Body of pancreas (tissue), 4 donors: ENCODE measurements at regions not wholly inside any gene's neighbourhood (a gene's known extent, or its start where the extent isn't known, plus 50 kb on each side); places are given as distances from the start of the nearest gene placed in this dataset.

ENCODE experiments used
- ATAC-seq: fragments of 150-250 bp; one replicate; pipeline ENCODE4 v1.9.1; 2016
- DNase-seq, 4 donors: peaks; one replicate each; pipeline ENCODE4 v3.0.0-alpha.2; 2019
- H3K27ac ChIP-seq, 4 donors: fragments of 200-600 bp; sonication (generic); 1 replicate in 3 of 4; 2 replicates in 1 of 4; pipeline versions ENCODE4 v1.5.1 to v1.6.1; 2016 to 2019; ENCODE audit warnings: mild to moderate bottlenecking in 1 of 4, mixed read lengths in 1 of 4, moderate library complexity in 1 of 4
- H3K27me3 ChIP-seq, 2 donors: fragments of 200-600 bp; sonication (generic); one replicate each; pipeline ENCODE4 v1.6.0; 2016; ENCODE audit warnings: mild to moderate bottlenecking in 1 of 2
- H3K36me3 ChIP-seq, 2 donors: fragments of 200-600 bp; sonication (generic); replicated peaks in 1 of 2; 2 replicates each; pipeline ENCODE4 v1.5.1; 2016; ENCODE audit warnings: low read depth in 2 of 2; ENCODE audit not compliant: insufficient read depth in 1 of 2
- H3K4me1 ChIP-seq: fragments of 200-600 bp; sonication (generic); one replicate; pipeline ENCODE4 v1.6.0; 2016
- H3K4me3 ChIP-seq, 2 donors: fragments of 200-600 bp; sonication (generic); 1 replicate in 1 of 2; 2 replicates in 1 of 2; pipeline ENCODE4 v1.5.1; 2016 to 2019
- H3K9me3 ChIP-seq, 3 donors: fragments of 200-600 bp; sonication (generic); 1 replicate in 2 of 3; 2 replicates in 1 of 3; pipeline ENCODE4 v1.5.1; 2016
- POLR2A ChIP-seq, 3 donors: fragments of 450-650 bp; IDR thresholded peaks; one replicate each; pipeline ENCODE4 v1.6.1; 2016; ENCODE audit warnings: antibody characterized with exemption in 3 of 3, mild to moderate bottlenecking in 2 of 3
- WGBS, 2 donors: methylation state at CpG; one replicate each; pipeline ENCODE4 v1.1.5; 2017; 5-methylcytosine and 5-hydroxymethylcytosine counted together
- intact Hi-C: fragments of 100-400 bp; cut with DNase I; formaldehyde crosslinking; loops from one replicate; pipeline ENCODE4 v1.15.1; 2023
- TF ChIP-seq, protein P1 (sequence below), 7 experiments: fragments of 450-650 bp in 4 of 7; fragments of 200-600 bp in 3 of 7; sonication (generic) in 3 of 7; IDR thresholded peaks; one replicate each; pipeline ENCODE4 v1.5.1; 2016 to 2019; ENCODE audit warnings: antibody characterized with exemption in 7 of 7

- ATAC-seq: no peak
- DNase-seq: no peak
- intact Hi-C loops: no loop called here
- 54 to 67% methylated on average over 3 to 5 of the region's 5 CpGs for WGBS, 2 donors
- Histone ChIP-seq H3K4me3 (no peak overlapping the region), H3K27ac (no peak overlapping the region), H3K27me3 (no peaks in the 10 kb centered on the region), H3K4me1 (peaks cover 9% of the 10 kb centered on the region), H3K36me3 (no peaks in the 10 kb centered on the region), H3K9me3 (no peaks in the 10 kb centered on the region)
- TF ChIP-seq, protein P1, sequence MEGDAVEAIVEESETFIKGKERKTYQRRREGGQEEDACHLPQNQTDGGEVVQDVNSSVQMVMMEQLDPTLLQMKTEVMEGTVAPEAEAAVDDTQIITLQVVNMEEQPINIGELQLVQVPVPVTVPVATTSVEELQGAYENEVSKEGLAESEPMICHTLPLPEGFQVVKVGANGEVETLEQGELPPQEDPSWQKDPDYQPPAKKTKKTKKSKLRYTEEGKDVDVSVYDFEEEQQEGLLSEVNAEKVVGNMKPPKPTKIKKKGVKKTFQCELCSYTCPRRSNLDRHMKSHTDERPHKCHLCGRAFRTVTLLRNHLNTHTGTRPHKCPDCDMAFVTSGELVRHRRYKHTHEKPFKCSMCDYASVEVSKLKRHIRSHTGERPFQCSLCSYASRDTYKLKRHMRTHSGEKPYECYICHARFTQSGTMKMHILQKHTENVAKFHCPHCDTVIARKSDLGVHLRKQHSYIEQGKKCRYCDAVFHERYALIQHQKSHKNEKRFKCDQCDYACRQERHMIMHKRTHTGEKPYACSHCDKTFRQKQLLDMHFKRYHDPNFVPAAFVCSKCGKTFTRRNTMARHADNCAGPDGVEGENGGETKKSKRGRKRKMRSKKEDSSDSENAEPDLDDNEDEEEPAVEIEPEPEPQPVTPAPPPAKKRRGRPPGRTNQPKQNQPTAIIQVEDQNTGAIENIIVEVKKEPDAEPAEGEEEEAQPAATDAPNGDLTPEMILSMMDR (IDR thresholded peaks at IDR 0.05): no peak
- no peak for TF ChIP-seq POLR2A (IDR thresholded peaks at IDR 0.05)
Observed at GRCh38 chr3:72597756-72598195, 250.5 kb downstream of the SHQ1 start.

DNA sequence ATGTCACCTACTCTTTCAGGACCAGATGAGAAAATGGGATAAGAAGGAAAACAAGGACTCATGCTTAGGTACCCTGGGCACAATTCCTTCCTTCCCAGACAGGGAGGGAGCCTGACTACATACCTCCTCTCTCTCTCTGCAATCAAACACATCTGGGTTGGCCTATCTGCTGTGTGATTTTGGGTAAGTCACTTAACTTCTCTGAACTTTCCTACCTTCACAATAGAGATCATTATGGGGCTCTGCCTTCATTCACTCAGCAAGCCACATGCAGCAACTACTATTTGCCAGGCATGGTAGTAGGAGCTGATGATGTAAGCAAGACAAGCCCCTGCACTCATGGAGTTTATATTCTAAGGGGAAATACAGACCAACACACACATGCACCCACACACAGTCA, 251.2 kb downstream of the SHQ1 start:
- TF ChIP-seq, protein P1 (IDR thresholded peaks at IDR 0.05): no peak
- TF ChIP-seq POLR2A (IDR thresholded peaks at IDR 0.05): no peak
- Histone ChIP-seq H3K9me3 (no peaks in the 10 kb centered on the region), H3K36me3 (no peaks in the 10 kb centered on the region), H3K27me3 (no peaks in the 10 kb centered on the region), H3K4me1 (peaks cover 9% of the 10 kb centered on the region), H3K27ac (no peak overlapping the region), H3K4me3 (no peak overlapping the region)
- intact Hi-C loops: no loop called here
- ATAC-seq: no peak
- no peak for DNase-seq

GRCh38 chr3:72595927-72596610, 252.2 kb downstream of the SHQ1 start:
- H3K4me3 ChIP-seq: no peak overlapping the region
- H3K27me3 ChIP-seq: no peaks in the 10 kb centered on the region
- peaks cover 9% of the 10 kb centered on the region for H3K4me1 ChIP-seq
- TF ChIP-seq POLR2A (IDR thresholded peaks at IDR 0.05): no peak
- TF ChIP-seq, protein P1 (IDR thresholded peaks at IDR 0.05): no peak
- intact Hi-C loops: no loop called here
- H3K9me3 ChIP-seq: no peaks in the 10 kb centered on the region
- no peak for DNase-seq
- no peak overlapping the region for H3K27ac ChIP-seq
- WGBS, 2 donors: 91 to 93% methylated on average over 7 of the region's 7 CpGs
- no peak for ATAC-seq
- H3K36me3 ChIP-seq: no peaks in the 10 kb centered on the region

DNA sequence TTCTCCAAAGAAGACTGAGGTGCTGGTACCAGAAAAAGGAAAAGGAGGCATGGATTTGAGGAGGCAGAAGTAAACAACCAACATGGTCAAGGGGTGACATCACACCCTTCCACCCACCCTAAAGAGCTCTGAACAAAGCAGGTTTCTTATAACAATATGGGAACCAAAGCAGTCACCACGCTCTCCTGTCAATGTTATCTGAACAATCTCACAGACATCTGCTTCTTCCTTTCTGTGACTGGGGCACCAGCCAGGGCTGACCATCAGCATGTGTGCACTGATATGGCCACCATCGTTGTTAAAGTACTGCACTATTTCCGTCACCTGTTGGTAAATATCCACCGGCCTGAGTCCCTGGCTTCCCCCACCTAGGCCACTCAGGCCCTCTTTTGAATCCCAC, 252.9 kb downstream of the SHQ1 start:
- intact Hi-C loops: no loop called here
- H3K4me3 ChIP-seq: no peak overlapping the region
- H3K36me3 ChIP-seq: no peaks in the 10 kb centered on the region
- no peak for DNase-seq
- peaks cover 14% of the 10 kb centered on the region for H3K4me1 ChIP-seq
- TF ChIP-seq, protein P1 (IDR thresholded peaks at IDR 0.05): no peak
- TF ChIP-seq POLR2A (IDR thresholded peaks at IDR 0.05): no peak
- no peak overlapping the region for H3K27ac ChIP-seq
- H3K27me3 ChIP-seq: no peaks in the 10 kb centered on the region
- ATAC-seq: no peak
- no peaks in the 10 kb centered on the region for H3K9me3 ChIP-seq
- WGBS, 2 donors: 48 to 71% methylated on average over 4 of the region's 4 CpGs

DNA sequence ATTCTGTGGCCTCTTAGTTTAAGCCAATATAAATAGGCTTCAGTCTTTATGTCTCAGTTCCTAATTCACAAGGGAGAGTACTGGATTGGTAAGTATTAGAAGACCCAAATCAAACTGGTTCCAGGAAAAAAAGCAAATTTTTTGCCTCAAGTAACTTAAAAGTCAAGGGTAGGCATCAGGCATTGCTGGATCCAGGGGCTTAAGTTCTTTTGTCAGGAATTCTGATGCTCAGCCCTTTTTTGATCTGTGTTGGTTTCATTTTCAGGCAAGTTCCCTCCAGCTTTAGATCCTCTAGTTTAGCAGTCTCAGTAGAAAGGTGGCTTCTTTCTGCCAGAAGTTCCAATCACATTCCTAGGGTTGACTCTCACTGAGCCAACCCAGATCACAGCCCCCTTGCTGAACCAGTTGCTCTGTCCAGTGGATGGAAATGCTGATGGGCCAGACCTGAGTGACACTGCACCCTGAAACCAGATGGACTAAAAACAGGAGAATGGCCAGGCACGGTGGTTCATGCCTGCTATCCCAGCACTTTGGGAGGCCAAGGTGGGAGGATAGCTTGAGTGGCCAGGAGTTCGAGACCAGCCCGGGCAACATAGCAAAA, 253.5 kb downstream of the SHQ1 start:
- intact Hi-C loops: no loop called here
- TF ChIP-seq, protein P1 (IDR thresholded peaks at IDR 0.05): no peak
- no peak for TF ChIP-seq POLR2A (IDR thresholded peaks at IDR 0.05)
- H3K4me1 ChIP-seq: peaks cover 17% of the 10 kb centered on the region
- no peaks in the 10 kb centered on the region for H3K36me3 ChIP-seq
- WGBS, 2 donors: 90 to 94% methylated on average over 3 of the region's 3 CpGs
- H3K27me3 ChIP-seq: no peaks in the 10 kb centered on the region
- no peak overlapping the region for H3K27ac ChIP-seq
- DNase-seq: no peak
- H3K4me3 ChIP-seq: no peak overlapping the region
- no peak for ATAC-seq
- no peaks in the 10 kb centered on the region for H3K9me3 ChIP-seq
